SH-SY5Y (cell line): ENCODE measurements at regions not wholly inside any gene's neighbourhood (a gene's known extent, or its start where the extent isn't known, plus 50 kb on each side); places are given as distances from the start of the nearest gene placed in this dataset.

ENCODE experiments used
- GATA2 ChIP-seq: IDR thresholded peaks from 2 replicates; pipeline ENCODE4 v1.6.1; 2011; ENCODE audit warnings: mild to moderate bottlenecking, low read depth, low read length
- GATA3 ChIP-seq: IDR thresholded peaks from 2 replicates; pipeline ENCODE4 v1.6.1; 2011; ENCODE audit warnings: low read depth, mild to moderate bottlenecking, low read length, moderate library complexity

DNA sequence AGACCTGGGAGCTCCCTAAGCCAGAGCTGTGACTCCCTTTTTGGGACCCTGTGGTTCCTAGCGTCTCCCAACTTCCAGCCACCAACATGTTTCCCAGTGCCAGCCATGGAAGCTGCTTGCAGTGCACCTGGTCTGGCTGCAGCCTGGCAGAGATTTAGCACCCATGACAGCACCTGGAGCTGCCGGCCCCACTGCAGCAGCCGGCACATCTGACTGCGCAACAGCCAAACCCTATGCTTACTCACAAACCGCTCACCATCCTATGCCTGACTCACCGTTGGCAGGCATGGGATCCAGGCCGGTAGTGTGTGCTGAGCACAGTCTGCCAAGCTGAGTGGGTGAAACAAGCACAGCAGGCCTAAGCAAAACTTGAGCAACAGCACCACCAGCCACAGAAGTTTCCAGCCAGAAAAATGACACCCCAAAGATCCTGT lies 435.9 kb upstream of the PRMT6 start:
- TF ChIP-seq GATA3 (no peak), GATA2 (no peak)

DNA sequence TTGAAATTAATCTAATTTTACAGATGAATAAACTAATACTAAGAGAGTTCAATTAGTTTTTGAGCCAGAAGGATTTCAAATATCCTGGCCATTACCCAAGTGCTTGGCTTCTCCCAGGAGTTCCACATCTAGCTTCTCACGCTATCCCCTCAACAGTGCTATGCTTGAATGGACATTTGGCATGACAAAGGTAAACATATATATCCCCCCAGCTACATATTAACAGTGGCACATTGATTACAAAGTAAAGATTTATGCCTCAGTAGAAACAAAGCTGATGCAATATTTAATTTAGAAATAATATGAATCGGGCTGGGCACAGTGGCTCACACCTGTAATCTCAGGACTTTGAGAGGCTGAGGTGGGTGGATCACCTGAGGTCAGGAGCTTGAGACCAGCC lies 434.6 kb upstream of the PRMT6 start:
- TF ChIP-seq GATA3 (no peak), GATA2 (no peak)

DNA sequence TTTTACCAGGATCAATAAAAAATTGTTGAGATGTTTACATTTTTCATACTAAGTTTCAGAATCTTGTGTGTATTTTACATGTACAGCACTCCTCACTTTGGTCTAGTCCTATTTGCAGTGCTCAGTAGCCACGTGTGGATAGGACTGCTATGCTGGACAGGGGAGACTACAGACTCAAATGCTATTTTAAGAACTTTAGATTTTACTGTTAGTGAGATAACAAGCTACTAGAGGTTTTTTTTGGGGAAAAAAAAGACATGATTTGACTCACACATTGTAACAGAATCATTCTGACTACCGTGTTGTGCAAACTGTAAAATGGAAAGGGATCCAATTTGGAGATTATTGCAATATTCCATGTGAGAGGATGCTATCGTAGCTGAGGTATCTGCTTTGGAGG lies 418.9 kb upstream of the PRMT6 start:
- TF ChIP-seq GATA3, result no peak
- no peak for TF ChIP-seq GATA2

DNA sequence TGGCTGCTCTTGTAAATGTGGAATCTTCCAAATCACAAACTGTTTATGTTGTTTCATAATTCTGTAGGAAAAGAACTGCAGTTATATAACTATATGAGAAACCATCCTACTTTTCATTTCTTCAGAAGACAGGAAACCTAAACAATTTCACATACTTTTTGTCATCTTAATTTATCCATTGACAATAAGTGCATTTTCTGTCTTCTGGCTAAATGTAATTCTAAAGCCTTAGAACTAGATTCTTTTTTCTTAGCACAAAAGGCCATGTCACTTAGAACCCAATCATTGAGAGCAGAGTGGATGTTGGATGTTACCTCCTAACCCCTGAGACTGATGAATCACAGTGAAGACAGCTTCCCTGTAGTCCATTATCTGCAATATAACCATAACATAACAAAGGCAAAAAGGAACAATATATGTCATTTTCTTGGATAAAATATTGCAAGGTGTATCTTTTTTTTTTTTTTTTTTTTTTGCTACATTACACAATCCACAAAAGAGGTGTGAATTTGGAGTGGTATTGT lies 410.2 kb upstream of the PRMT6 start:
- TF ChIP-seq GATA2 (no peak), GATA3 (no peak)

DNA sequence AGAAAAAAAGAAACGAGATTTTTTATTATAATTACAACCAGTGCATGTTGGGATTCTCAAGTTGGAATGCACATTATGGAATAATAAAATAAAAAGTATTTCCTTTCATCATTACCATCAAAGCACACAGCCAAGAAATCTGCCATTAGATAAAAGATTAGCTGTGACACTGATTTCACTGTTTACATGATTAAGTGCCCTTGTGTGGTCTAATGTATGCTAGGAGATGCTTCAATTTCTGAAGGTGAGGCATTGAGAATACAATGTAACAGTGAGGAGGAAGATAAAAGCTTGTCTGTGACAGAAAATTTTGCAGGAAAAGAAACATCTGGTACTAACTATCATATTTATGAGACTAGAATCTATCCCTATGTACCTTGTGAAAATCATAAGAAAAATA lies 409.7 kb upstream of the PRMT6 start:
- no peak for TF ChIP-seq GATA3

DNA sequence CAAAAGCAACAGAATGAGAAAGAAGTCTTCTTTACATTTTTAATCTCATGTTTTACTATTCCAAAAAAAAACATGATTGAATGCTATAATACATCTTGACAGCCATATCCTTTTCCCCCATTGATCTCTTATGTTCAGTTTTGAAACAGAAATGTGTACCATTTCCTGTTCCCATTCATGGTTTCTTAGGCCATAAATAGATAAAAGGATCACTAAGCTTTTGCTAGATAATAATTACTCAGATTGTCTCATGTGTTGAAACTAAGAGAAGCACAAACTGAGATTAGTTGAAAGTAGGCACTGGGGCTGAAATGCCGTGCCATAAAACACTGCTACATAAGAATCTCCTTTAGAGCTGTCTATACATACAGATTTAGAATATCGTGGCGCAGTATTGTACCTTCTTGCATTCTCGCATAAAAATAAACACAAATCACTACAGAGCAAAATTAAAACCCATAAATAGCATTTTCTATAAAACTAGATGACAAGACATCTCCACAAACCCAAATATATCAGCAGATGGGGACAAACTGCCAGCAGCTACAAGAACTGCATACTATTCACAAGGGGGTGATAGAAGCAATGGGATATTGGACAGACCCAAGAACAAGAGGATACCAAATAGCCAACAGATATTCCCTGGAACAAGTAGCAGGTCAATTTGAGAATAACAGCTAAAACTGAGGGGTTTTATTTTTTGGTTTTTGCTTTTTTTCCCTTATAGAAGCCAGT lies 405.3 kb upstream of the PRMT6 start:
- TF ChIP-seq GATA2 (no peak), GATA3 (no peak)

DNA sequence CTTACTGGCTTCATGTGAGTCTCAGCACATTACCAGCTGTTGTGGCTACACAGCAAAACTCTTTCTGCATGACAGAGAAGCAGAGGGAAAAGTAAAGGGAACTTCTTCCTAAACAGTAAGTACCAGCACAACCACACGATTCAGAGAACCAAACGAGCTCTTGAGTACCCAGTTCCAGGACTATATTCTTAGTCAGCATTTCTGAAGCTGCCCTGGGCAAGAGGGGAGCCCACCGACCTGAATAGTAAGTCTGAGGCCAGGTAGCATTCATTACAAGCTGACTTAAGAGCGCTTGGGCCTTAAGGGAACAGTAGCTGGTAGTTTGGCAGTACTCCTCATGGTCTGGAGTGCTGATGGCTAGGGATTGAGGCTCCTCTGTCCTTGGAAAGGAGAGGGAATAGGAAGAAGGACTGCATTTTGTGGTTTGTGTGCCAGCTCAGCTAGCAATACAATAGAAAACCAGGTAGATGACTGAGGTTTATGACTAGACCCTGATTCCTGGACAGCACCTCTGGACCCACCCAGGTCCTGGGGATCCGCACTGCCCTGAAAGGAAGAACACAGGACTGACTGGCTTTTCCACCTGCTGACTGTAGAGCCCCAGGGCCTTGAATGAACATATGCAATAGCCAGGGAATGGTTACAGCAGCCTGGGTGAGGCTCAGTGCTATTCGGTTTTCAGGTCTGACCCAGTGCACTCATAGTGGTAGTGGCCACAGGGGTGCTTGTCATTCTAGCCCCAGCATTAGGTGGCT lies 396.8 kb upstream of the PRMT6 start:
- TF ChIP-seq GATA2 (no peak), GATA3 (no peak)

DNA sequence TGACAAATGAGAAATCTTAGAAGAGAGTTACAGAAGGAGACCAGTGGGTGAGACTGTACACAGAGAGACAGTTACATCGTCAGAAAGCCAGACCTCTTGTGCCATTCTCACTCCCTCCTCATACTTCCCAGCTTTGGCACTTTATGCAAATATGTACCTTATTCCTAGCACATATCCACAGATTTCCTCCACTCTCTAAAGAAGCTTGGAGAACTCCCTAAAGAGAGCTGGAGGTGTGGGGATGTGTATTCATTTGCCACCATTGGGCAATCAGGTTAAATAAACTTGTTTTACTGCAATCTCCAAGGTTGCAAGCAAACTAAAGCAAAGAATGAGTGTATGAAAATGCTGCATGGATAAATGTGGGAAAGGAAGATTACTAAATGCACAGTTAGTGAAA lies 380.9 kb upstream of the PRMT6 start:
- TF ChIP-seq GATA2 (no peak), GATA3 (no peak)

DNA sequence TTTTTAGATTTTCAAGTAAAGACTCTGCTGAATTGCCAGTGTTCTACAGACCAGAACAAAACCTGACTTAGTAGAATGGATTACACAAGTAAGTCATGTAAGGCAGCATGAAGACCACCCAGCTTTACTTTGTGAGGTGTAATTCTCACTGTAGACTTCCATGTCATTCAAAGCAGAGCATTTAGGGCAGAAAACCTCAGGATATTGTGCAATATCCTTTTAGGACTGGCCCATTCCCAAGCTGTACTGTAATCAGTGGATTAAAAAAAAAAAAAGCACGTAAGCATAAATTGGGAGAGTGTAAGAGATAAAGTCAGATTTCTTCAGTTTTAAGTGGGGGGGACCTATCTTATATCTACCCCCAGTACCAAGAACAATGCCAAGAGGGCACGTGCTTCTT lies 380.5 kb upstream of the PRMT6 start:
- TF ChIP-seq GATA2, result no peak
- TF ChIP-seq GATA3, result no peak

DNA sequence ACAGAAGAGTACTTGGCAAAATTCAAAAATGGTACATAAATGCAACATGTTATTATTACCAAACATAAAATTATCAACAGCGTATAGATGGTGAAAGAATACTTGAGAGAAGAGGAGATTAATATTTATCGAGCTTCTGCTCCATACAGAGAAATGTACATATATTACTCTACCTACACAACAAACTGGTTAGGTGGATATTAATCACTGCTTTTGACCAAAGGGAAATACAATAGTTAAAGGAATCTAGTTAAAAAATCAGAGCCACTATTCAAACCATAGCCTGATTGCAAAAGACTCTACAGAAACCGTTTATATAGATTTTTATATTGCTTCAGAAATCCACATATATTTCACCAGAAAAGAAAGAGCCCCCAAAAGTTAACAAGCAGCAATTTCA lies 379.3 kb upstream of the PRMT6 start:
- no peak for TF ChIP-seq GATA3
- TF ChIP-seq GATA2, result no peak

DNA sequence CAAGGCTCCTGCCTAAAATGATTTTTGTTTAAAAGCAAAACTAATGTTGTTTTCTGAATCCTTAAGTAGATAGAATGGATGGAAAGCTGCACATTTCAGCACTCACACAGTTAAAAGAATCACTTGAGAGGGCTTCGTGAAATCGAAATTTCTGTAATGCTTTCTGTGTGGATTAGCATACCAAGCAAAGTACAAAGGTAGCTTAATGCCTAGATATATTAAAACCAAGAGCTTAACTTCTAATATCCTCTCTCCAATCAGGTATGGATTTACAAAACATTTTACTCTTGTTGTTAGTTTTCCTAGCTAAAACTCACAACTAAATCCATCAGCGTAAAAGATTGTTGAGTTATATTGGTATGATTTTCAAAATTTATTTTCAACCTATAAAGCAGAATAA lies 378.8 kb upstream of the PRMT6 start:
- no peak for TF ChIP-seq GATA3
- no peak for TF ChIP-seq GATA2

DNA sequence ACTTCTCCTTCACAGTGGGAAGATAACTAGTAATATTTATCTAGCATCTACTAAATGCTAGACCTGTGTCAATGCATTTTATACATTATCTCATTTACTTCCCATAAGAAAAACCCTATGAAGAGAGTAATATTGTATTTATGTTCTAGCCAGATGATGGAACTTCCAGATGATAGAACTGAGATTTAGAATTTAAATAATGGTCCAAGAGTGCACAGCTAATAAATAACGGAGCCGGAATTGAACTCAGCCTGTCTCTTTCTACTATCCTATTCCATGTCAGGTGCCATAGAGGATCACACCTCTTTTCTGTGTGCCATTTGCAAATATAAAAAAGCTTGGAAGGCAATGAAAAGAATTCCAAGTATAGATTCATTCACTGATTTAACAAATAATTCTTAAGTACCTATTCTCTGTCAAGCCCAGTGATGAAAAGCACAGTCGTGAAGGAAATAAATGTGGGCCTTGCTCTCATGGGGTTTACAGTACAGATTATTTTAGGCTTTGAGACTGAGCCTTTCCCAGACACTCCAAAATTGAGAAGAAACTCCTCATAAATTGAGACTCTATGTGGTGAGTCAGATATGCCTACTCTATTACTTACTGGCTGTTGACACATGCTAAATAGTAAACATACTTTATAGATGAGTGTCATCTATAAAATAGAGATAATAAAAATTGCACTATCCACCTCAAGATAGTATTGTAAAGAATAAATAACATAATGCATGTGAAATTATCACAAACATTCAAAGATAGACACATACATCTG lies 378.0 kb upstream of the PRMT6 start:
- TF ChIP-seq GATA2, result no peak
- TF ChIP-seq GATA3, result no peak

DNA sequence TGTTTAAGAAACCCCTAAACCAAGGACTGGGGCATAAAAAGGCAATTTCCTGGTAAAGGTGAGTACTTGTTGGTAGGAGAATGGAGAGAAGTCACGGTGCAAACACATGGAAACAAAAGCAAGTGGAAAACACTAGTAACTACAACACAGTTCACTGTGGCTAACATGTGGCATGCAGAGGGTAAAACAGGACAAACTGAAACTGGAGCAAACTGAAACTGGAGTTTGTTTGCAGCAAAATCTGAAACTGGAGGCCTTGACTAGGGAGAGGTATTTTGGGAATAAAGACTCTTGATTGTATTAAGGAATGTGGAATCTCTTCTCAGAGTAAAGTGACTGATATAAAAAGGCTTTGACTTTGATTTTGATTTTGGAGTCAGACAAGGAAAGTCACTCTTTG lies 376.3 kb upstream of the PRMT6 start:
- TF ChIP-seq GATA3, result no peak
- TF ChIP-seq GATA2, result no peak

DNA sequence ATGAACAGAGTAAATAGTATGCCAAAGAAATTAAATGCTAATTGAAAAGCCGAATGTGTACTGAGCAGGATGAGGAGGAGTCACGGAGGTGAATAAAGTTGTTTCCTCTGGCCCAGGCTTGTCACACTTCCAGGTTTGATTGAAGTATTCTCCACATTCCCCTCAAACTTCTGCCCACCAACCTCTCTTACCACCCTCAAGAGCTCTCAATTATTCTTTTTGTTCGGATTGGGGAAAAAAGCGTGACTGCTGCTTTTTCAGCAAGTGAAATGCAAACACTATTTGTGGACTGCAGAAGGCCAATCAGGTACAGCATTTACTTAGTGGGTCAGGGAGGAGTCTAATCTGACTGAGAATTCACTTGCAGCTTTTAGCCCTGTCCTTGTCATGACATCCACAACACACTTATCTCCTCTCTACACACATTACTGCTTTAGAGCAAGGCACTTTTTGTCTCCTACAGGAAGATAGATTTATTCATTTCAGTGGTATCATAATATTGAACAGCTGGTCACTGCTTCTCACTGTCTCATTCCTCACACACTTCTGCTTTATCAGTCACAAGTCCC lies 375.6 kb upstream of the PRMT6 start:
- TF ChIP-seq GATA2, result no peak
- no peak for TF ChIP-seq GATA3

DNA sequence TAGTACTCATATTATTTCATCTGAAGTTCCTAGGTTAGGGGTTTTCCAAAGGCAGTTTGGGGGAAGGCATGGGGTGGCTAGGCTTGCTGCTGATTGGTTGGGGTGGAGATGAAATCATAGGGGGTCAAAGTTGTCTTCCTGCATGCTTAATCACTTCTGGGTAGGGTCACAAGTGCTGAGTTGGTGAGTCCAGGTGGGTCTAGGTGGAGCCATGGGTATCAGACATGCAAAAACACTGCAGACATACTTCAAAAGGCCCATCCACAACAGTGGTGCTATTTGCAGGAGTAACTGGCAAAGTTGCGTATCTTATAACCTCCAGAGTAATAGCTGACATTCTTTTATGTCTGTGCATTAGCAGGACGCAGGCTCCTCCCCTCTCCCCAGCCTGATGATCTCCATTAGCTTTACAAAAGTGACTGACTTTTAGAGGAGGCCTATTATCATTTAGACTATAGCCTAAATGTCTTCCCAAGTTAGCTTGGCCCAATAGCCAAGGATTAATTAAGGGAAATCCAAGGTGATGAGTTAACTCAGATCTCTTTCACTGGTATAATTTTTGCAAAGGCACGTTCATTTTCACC lies 374.4 kb upstream of the PRMT6 start:
- TF ChIP-seq GATA3 (no peak), GATA2 (no peak)
